NCI-H146 (cell line): ENCODE measurements at regions not wholly inside any gene's neighbourhood (a gene's known extent, or its start where the extent isn't known, plus 50 kb on each side); places are given as distances from the start of the nearest gene placed in this dataset.
"Not testable (repeated sequence)": the region's sequence is repeated elsewhere in the genome, so short reads cannot be mapped to it uniquely, and the experiment has no call there.

Experiments
- DNase-seq: peaks from one replicate; lab custom pipeline; 2025; lab: John Stamatoyannopoulos, UW

GRCh38 chr1:198977909-198978308 lies 339.1 kb downstream of the PTPRC start:
- no peak for DNase-seq

DNA sequence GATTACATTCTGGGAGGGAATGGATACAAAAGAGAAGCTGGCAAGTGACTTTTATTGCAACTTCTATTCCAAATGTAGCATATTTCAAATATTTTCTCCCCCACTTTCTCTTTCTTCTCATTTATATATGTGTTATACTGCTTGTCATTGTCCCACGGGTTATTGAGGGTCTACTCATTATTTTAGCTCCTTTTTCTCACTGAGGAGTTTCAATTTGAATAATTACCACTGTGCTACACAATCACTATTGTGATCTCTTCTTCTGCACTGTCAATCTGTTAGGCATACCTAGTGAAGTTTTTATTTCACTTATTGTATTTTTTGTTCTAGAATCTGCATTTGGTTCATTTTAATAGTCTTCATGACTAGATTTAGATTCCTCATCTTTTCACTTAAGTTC lies 339.7 kb downstream of the PTPRC start:
- no peak for DNase-seq

DNA sequence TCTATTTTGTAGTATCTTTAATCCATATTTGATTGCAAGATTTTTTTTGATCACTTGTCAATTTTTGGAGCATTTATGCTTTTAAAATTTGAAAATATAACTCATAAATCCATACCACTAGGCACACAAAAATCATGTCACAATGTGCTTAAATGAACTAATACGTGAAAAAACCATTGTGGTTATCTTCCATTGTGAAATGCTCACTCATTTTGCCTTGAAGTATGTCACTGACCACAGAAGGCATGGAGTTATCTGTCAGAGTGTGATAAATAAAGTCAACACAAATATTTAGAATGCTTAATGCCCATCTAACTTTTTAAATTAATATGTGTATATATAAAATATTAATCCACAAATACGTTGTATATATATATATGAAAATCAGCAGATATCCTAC lies 347.2 kb downstream of the PTPRC start:
- no peak for DNase-seq

DNA sequence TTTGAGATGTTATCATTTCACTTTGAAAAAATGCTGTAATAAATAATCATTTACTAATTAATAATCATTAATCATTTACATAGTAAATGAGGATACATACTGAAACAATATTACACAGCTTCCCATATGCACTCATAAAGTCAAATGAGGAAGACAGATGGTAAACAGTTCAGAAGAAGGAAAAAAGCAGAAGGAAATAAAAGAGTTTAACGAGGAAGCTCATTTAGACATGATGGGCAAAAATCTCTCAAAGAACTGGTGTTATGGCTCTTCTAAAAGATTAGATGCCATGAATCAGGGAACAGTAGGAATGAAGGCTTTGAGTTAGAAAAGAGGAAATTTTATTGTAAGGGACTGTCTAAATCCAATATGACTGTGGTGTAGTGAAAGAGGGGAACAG lies 347.6 kb downstream of the PTPRC start:
- DNase-seq = no peak

GRCh38 chr1:199002661-199003060 lies 363.8 kb downstream of the PTPRC start:
- no peak for DNase-seq

DNA sequence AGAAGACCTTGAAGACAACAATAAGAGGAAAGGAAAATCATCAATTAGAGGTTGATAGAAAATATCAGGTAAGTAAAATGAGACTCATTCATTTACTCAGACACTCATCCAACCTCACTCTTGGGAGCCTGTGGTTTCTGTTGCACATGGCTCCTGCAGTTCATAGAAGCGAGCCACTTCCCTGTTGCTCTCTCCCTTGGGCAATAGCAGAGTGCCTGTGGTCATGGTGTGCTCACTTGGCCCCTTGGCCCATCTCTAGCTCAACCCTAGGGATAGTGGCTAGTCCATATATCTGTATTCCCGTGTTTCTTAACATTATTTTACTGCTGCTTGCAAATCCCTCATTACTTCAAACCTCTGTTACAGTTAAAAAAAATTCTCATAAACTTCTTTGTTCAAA lies 368.6 kb downstream of the PTPRC start:
- DNase-seq = peak; percentile 41

- no peak for DNase-seq
Observed at GRCh38 chr1:199009447-199009846, 370.6 kb downstream of the PTPRC start.

- DNase-seq = no peak
Observed at GRCh38 chr1:199010492-199010891, 371.7 kb downstream of the PTPRC start.

DNA sequence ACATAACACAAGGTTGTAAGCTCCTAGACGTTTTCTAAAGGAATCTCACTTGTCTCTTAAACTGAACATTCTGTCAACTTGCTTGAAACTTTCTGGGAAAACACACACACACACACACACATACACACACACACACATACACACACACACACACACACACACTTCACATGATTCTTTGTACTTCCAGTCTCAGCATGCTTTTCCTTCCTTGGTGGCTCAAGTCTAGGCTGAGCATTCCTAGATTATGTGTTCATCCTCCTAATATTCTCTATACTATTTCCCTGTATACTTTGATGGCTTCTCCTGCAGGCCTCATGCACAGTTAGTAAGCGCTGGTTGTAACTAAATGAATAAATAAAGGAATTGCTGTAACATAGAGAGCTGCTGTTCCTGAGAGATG lies 372.1 kb downstream of the PTPRC start:
- DNase-seq = no peak

DNA sequence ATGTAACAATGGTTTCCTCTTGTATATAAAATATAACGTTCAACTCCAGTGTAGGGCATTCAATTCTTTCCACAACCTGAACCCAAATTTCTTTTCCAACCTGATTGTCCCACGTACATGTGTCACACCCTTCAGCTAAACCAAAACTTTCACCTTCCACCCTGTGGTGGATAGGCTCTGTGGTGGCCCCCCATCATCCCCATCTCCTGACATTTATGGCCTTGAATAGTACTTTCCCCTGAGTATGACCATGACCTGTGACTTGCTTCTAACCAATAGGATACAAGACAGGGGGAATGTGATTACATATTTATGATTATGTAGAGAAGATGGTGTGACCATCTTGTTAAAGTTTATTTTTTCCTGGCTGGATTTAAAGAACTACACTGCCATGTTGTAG lies 377.0 kb downstream of the PTPRC start:
- no peak for DNase-seq

DNA sequence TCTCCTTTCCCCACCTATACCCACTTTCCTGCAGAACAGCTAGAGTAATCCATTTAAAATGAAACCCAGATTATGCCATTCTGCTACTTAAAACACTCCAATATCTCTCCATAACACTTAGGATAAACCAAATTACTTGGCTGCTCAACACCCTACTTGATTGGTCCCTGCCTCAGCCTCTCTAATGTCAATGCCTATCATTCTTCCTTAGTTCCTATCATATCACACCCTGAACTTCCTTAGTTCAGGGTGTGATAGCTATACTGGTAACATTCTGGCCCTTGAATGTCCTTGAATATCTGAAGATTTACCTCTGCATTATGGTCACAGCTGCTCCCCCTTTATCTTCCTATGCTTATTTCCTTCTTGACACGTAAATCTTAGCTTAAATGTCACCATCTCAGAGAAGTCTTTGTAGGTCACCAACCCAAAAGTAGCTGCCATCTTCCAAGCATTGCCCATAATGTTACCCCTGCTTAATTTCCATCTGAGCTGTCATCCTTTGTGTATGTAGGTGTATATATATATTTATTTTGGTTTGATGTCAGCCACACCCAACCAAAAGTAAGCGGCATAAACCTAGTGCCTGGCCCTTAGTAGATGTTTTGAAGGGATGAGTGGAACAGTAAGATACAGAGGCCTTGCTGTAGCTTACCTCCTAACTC lies 379.8 kb downstream of the PTPRC start:
- DNase-seq = no peak

- DNase-seq = no peak
Observed at GRCh38 chr1:199020051-199020450, 381.2 kb downstream of the PTPRC start.

DNA sequence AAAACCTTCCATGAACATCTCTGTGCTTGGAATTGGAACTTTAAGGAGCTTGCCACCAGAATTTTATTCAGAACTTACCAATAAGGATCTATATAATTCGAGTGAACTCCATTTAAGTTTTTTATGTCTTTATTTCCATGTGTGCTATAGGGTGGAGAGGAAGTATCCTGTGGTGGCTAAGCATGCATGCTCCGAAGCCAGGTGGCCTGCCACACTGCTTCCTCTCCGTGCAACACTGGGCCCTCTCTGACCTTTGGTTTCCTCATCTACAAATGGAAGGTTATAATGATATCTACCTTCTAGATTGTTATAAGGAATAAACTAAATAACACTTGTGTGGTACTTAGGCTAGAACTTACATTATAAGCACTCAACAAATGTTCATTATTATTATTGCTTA lies 382.1 kb downstream of the PTPRC start:
- DNase-seq = no peak

GRCh38 chr1:199029401-199029800 lies 390.6 kb downstream of the PTPRC start:
- no peak for DNase-seq

- no peak for DNase-seq
Observed at GRCh38 chr1:199029855-199030254, 391.0 kb downstream of the PTPRC start.

DNA sequence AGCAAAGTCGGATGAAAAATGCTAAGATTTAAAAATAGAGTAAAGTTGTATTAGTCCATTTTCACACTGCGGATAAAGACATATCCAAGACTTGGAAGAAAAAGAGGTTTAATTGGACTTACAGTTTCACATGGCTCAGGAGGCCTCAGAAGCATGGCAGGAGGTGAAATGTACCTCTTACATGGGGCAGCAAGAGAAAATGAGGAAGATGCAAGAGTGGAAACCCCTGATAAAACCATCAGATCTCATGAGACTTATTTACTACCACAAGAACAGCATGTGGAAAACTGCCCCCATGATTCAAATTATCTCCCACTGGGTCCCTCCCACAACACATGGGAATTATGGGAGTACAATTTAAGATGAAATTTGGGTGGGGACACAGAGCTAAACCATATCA lies 391.7 kb downstream of the PTPRC start:
- DNase-seq = not testable (repeated sequence)

DNA sequence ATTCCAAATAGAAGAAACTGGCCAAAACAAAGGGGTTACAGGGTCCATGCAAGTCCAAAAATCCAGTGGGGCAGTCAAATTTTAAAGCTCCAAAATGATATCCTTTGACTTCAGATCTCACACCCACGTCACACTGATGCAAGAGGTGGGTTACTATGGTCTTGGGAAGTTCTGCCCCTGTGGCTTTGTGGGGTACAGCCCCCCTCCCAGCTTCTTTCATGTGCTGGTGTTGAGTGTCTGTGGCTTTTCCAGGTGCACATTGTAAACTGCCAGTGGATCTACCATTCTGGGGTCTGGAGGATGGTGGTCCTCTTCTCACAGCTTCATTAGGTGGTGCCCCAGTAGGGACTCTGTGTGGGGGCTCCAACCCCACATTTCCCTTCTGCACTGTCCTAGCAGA lies 392.3 kb downstream of the PTPRC start:
- not testable (repeated sequence) for DNase-seq

DNA sequence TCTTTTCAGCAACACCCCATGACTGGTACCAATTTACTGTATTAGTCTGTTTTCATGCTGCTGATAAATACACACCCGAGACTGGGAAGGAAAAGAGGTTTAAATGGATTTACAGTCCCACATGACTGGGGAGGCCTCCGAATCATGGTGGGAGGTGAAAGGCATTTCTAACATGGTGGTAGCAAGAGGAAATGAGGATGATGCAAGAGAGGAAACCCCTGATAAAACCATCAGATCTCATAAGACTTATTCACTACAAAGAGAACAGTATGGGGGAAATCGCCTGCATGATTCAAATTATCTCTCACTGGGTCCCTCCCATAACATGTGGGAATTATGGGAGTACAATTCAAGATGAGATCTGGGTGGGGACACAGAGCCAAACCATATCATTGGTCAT lies 393.6 kb downstream of the PTPRC start:
- DNase-seq = not testable (repeated sequence)

DNA sequence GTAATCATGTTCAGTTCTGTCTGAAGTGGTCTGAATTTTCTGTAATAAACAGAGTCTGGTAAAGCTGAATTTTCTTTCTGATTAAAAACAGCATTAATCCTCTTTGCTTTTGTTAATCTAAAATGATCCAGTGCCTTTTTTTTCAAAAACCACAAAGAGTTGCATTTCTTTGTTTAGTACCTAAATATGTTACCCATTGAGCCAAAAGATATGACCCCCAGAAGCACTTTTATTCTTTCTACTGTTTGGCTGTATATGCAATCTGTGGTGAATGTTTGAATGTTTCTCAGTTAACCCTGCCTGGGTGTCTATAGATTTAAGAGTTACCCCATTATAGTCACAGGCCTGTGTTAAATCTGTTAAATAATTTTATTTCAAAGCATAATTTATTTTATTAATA lies 394.8 kb downstream of the PTPRC start:
- no peak for DNase-seq

GRCh38 chr1:199038156-199038555 lies 399.3 kb downstream of the PTPRC start:
- DNase-seq = peak; percentile 43

DNA sequence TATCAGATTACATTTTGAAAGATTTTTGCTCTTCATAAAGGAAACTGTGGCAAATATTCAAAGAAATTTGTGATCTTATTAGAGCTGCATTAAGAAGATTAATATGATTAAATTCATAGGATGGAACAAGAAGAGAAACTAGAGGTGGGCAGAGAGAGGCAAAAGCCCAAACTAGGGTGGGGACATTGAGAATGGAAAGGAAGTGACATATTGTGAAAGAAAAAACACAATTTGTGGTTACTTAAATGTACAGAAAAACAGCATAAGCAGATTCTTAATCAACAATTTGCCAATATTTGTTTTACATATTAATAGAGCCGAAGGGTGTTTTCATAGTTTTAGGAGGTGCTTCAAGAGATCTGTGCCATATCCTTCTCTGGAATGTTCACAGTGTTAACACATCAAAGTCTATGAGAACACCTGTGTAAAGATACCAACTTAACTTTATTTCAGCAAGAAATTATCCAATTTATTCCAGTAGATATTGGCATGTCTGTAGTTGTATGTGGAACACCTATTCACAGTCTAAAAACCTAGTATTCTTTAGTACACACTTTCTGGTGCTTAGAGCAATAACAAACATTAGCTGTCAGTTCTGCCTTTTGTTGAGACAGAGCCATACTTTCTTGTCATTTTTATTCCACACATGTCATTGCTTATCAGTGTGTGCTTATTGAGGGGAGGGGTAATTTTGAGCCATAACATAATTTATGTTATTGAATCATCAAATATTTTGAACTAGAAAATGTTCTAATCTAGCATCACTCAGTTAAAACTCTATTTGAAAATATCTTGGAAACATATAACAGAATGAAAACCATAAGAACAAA lies 401.5 kb downstream of the PTPRC start:
- no peak for DNase-seq

- DNase-seq = no peak
Observed at GRCh38 chr1:199041173-199041914, 402.5 kb downstream of the PTPRC start.

DNA sequence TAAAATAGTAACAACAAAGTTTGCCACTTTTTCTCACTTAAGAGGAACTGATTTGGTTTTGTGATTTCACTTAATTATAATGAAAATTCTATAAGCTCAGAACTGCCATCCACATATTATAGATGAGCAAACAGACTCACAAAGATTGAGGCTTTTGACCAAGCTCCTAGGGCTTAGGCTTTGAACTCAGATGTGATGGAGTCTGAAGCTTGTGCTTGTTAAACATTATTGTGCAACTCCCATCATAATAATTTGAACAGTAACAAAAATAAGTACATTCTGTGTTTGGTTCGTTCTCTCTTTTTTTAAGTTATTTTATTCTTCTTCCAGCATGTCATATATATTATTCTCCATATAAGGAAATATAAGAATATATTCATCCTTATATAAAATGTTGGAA lies 403.4 kb downstream of the PTPRC start:
- no peak for DNase-seq
